HepG2 (cell line): ENCODE measurements at regions not wholly inside any gene's neighbourhood (a gene's known extent, or its start where the extent isn't known, plus 50 kb on each side); places are given as distances from the start of the nearest gene placed in this dataset.
A peak's percentile ranks its signal among the peaks of the same experiment; 100 is the strongest.

Experiments used
- ATAC-seq: fragments of 200-7000 bp; cut with Tn5 transposase; 3 replicates; pipeline ENCODE4 v1.9.1; 2020; ENCODE audit warnings: mild to moderate bottlenecking, moderate library complexity
- BruUV-seq: library from RNA; stranded (reverse); fragments of 400-500 nt; replicated peaks from 2 replicates; lab custom pipeline; 2021; lab: Mats Ljungman, UMichigan
- CTCF ChIA-PET: fragments of 300-600 bp; formaldehyde crosslinking; extraction: SDS; loops from one replicate; lab custom pipeline; 2021; ENCODE audit warnings: low total read pairs, inconsistent platforms, low intra/inter-chr PET ratio; lab: Yijun Ruan, JAX
- POLR2A ChIA-PET: fragments of 350-600 bp; sonication (Branson Sonifier 250); formaldehyde crosslinking; loops from one replicate; lab custom pipeline; 2020; ENCODE audit warnings: antibody characterized with exemption, inconsistent platforms; lab: Yijun Ruan, JAX
- DNase-seq: peaks from one replicate; pipeline ENCODE4 v3.0.0-alpha.2; 2015; ENCODE audit warnings: low spot score
- FAIRE-seq: peaks from 3 replicates; lab custom pipeline; 2011; peaks lifted over from hg19 to GRCh38; lab: Jason Lieb, UNC
- H2AFZ ChIP-seq: one replicate; pipeline ENCODE4 v1.6.1; 2011; ENCODE audit warnings: low read length, inconsistent platforms
- H3K27ac ChIP-seq: fragments of 300-600 bp; 3 replicates; pipeline ENCODE4 v1.8.0; 2011; ENCODE audit warnings: mixed run types, mild to moderate bottlenecking, mixed read lengths, low read length, inconsistent platforms; ENCODE audit not compliant: insufficient read depth; ENCODE audit errors: extremely low read length
- H3K27me3 ChIP-seq, 2 experiments: fragments of 200-600 bp in 1 of 2; 2 replicates in 1 of 2; 3 replicates in 1 of 2; pipeline versions ENCODE4 v1.6.0 to v1.8.0; 2011; ENCODE audit warnings: low read length in 2 of 2, mild to moderate bottlenecking in 2 of 2, moderate library complexity in 2 of 2, inconsistent platforms in 1 of 2; ENCODE audit not compliant: insufficient read depth in 2 of 2, control insufficient read depth in 1 of 2
- H3K36me3 ChIP-seq, 2 experiments: fragments of 200-600 bp in 1 of 2; replicated peaks in 1 of 2; 2 replicates in 1 of 2; 3 replicates in 1 of 2; pipeline versions ENCODE4 v1.5.1 to v1.8.0; 2011; ENCODE audit warnings: low read length in 2 of 2, inconsistent platforms in 1 of 2; ENCODE audit not compliant: insufficient read depth in 2 of 2, control insufficient read depth in 1 of 2
- H3K4me1 ChIP-seq: 2 replicates; pipeline ENCODE4 v1.5.1; 2012; ENCODE audit warnings: low read length, inconsistent platforms; ENCODE audit not compliant: insufficient read depth
- H3K4me2 ChIP-seq: 2 replicates; pipeline ENCODE4 v1.6.0; 2011; ENCODE audit warnings: low read depth, low read length, inconsistent platforms
- H3K4me3 ChIP-seq, 3 experiments: fragments of 200-600 bp in 1 of 3; sonication (generic), shearing (Covaris generic) in 1 of 3; replicated peaks in 1 of 3; 2 replicates each; pipeline ENCODE4 v1.5.1; 2011 to 2016; ENCODE audit warnings: low read length in 3 of 3, inconsistent platforms in 2 of 3, low read depth in 2 of 3, mild to moderate bottlenecking in 2 of 3, control low read depth in 1 of 3, mixed read lengths in 1 of 3; ENCODE audit not compliant: insufficient read depth in 1 of 3
- H3K79me2 ChIP-seq: one replicate; pipeline ENCODE4 v1.6.1; 2011; ENCODE audit warnings: low read length, inconsistent platforms; ENCODE audit not compliant: insufficient read depth
- H3K9ac ChIP-seq: 2 replicates; pipeline ENCODE4 v1.6.0; 2011; ENCODE audit warnings: mild to moderate bottlenecking, low read depth, low read length, inconsistent platforms; ENCODE audit not compliant: insufficient read depth
- H3K9me3 ChIP-seq: 2 replicates; pipeline ENCODE4 v1.5.1; 2012; ENCODE audit warnings: mild to moderate bottlenecking, low read length
- H4K20me1 ChIP-seq: 2 replicates; pipeline ENCODE4 v1.6.0; 2011; ENCODE audit warnings: inconsistent platforms, mild to moderate bottlenecking, low read length, moderate library complexity; ENCODE audit not compliant: insufficient read depth
- MYNN ChIP-seq: sonication (generic); formaldehyde crosslinking; IDR thresholded peaks from 2 replicates; pipeline ENCODE4 v1.4.0; 2020; ENCODE audit warnings: mild to moderate bottlenecking, low read depth, missing genetic modification reagents
- ZFP82 ChIP-seq: sonication (generic); formaldehyde crosslinking; IDR thresholded peaks from 2 replicates; pipeline ENCODE4 v1.5.1; 2020; ENCODE audit warnings: mild to moderate bottlenecking, missing genetic modification reagents, borderline replicate concordance
- ZNF253 ChIP-seq: sonication (generic); formaldehyde crosslinking; IDR thresholded peaks from 2 replicates; pipeline ENCODE4 v1.8.0; 2022; ENCODE audit warnings: mild to moderate bottlenecking, missing genetic modification reagents, borderline replicate concordance
- ZNF3 ChIP-seq: IDR thresholded peaks from 2 replicates; pipeline ENCODE4 v1.7.0; 2017; ENCODE audit warnings: inconsistent platforms
- ZNF33B ChIP-seq: sonication (generic); formaldehyde crosslinking; IDR thresholded peaks from 2 replicates; pipeline ENCODE4 v1.5.1; 2020; ENCODE audit warnings: mild to moderate bottlenecking, missing genetic modification reagents
- ZNF354B ChIP-seq: sonication (generic); formaldehyde crosslinking; IDR thresholded peaks from 2 replicates; pipeline ENCODE4 v1.8.0; 2022; ENCODE audit warnings: mild to moderate bottlenecking, missing genetic modification reagents
- WGBS: methylation state at CpG from one replicate; pipeline ENCODE4 v1.1.6; 2017; ENCODE audit warnings: low lambda C conversion rate; 5-methylcytosine and 5-hydroxymethylcytosine counted together
- in situ Hi-C: cut with HindIII; loops from 2 replicates; pipeline ENCODE4 v1.10.0; 2017; ENCODE audit warnings: low pct_unique_long_range_greater_than_20kb; ENCODE audit not compliant: extremely low pct_ligation_motif_present
- intact Hi-C: fragments of 100-400 bp; cut with micrococcal nuclease; formaldehyde crosslinking; loops from one replicate; pipeline ENCODE4 v1.10.0; 2022; ENCODE audit not compliant: unreplicated experiment
- TF ChIP-seq, protein P1 (sequence below), 2 experiments: sonication (generic) in 1 of 2; formaldehyde crosslinking in 1 of 2; IDR thresholded peaks; 2 replicates each; pipeline versions ENCODE4 v1.5.1 to v1.6.1; 2011 to 2020; ENCODE audit warnings: borderline replicate concordance in 1 of 2, low read depth in 1 of 2, low read length in 1 of 2, mild to moderate bottlenecking in 1 of 2, missing genetic modification reagents in 1 of 2, moderate library complexity in 1 of 2
- TF ChIP-seq, protein P2 (sequence below), 2 experiments: sonication (generic) in 1 of 2; formaldehyde crosslinking in 1 of 2; IDR thresholded peaks; 2 replicates each; pipeline versions ENCODE4 v1.4.0 to v1.6.1; 2018 to 2020; ENCODE audit warnings: missing genetic modification reagents in 2 of 2, borderline replicate concordance in 1 of 2, low read depth in 1 of 2, mild to moderate bottlenecking in 1 of 2, missing biosample characterization in 1 of 2
- TF ChIP-seq, protein P3 (sequence below): sonication (generic); formaldehyde crosslinking; IDR thresholded peaks from 2 replicates; pipeline ENCODE4 v1.4.0; 2020; ENCODE audit warnings: low read depth, mild to moderate bottlenecking, missing genetic modification reagents
- TF ChIP-seq, protein P4 (sequence below): sonication (generic); formaldehyde crosslinking; IDR thresholded peaks from 2 replicates; pipeline ENCODE4 v1.4.0; 2020; ENCODE audit warnings: missing genetic modification reagents

DNA sequence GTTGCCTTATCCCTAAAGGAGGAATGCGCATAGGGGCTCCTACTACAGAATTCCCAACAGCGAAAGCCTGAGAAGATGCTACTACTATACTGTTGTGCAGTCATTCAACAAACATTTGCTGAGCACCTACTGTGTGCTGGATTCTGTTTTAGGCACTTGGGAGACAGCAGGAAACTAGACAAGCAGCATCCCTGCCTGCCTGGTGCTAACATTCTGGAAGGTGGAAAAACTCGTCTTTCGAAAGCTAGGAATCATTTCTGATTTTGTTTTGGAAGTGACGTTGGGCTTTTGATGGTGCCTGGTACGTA, 131.5 kb upstream of the NCOR2 start:
- no peak overlapping the region for H2AFZ ChIP-seq
- intact Hi-C loops (no loop called here), in situ Hi-C loops (no loop called here)
- DNase-seq (no peak), ATAC-seq (no peak), FAIRE-seq (no peak)
- 0 out of 2 replicates have a peak, but pooled peaks have one; percentile 50 for TF ChIP-seq ZNF3 (CRISPR knock-in tag)
- TF ChIP-seq, protein P1, sequence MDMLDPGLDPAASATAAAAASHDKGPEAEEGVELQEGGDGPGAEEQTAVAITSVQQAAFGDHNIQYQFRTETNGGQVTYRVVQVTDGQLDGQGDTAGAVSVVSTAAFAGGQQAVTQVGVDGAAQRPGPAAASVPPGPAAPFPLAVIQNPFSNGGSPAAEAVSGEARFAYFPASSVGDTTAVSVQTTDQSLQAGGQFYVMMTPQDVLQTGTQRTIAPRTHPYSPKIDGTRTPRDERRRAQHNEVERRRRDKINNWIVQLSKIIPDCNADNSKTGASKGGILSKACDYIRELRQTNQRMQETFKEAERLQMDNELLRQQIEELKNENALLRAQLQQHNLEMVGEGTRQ (IDR thresholded peaks at IDR 0.05; ENCODE audit: low read depth, low read length): no peak
- TF ChIP-seq, protein P1 (CRISPR knock-in tag; IDR thresholded peaks at IDR 0.05; ENCODE audit: borderline replicate concordance): no peak
- H3K79me2 ChIP-seq: no peaks in the 10 kb centered on the region
- H3K27ac ChIP-seq: no peak overlapping the region
- H3K4me2 ChIP-seq: no peak overlapping the region
- no peaks in the 10 kb centered on the region for H4K20me1 ChIP-seq
- 66% methylated on average over 6 of the region's 6 CpGs for WGBS
- POLR2A ChIA-PET: no interaction called here
- no TSS peak for BruUV-seq
- peaks cover 10 to 62% of the 10 kb centered on the region in 2 experiments for H3K27me3 ChIP-seq
- no peaks in the 10 kb centered on the region for H3K9me3 ChIP-seq
- H3K36me3 ChIP-seq: no peaks in the 10 kb centered on the region
- no peak overlapping the region for H3K9ac ChIP-seq
- H3K4me3 ChIP-seq: no peak overlapping the region
- H3K4me1 ChIP-seq: peaks cover 17% of the 10 kb centered on the region
- CTCF ChIA-PET: no interaction called here

DNA sequence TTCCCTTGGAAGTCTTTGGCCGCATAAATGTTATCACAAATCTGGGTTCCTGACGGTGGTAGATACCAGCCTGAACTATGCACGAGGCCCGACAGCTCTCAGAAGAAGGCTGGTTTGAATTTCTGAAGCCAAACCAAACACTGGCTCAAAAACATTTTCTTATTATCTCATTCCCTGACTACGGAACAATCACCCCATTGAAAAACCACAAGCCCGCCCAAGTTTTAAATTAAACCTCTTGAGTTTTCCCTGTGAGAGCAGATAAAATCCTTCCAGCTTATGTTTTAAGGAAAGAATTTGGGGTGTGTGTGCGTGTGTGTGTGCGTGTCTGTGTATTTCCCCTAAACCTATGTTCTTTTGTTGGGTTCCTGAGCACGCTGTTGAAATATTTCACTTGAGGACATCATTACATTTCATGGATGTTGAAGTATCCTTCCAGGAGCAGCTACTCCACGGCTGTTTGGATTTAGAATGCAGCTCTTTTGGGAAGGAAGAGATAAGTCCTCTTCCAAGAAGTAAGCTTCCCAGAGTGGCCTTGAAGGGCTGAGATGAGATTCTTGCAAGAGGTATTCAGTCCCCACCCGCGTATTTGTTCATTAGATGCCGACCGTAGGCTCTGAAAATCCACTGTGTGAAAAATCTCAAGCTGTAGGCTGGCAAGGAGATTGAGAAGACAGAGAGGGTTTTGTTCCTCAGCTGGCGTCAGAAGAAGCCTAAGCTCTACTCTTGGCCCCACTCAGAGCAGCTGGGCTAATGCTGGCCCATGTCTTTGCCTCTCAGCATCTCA, 131.0 kb upstream of the NCOR2 start:
- ChIA-PET POLR2A (no interaction called here), CTCF (no interaction called here)
- 24% methylated on average over 15 of the region's 15 CpGs for WGBS
- intact Hi-C loops: no loop called here
- no TSS peak for BruUV-seq
- Histone ChIP-seq H3K27me3 (peaks cover 10 to 61% of the 10 kb centered on the region in 2 experiments), H4K20me1 (no peaks in the 10 kb centered on the region), H3K36me3 (no peaks in the 10 kb centered on the region), H3K79me2 (no peaks in the 10 kb centered on the region), H3K9me3 (no peaks in the 10 kb centered on the region), H3K27ac (no peak overlapping the region), H3K9ac (no peak overlapping the region), H3K4me3 (no peak overlapping the region), H3K4me2 (no peak overlapping the region), H2AFZ (no peak overlapping the region), H3K4me1 (peaks cover 11% of the 10 kb centered on the region)
- DNase-seq (no peak), FAIRE-seq (no peak), ATAC-seq (no peak)
- in situ Hi-C loops: no loop called here
- TF ChIP-seq ZNF253 (CRISPR knock-in tag): no peak
- no peak for TF ChIP-seq ZFP82 (CRISPR knock-in tag)
- TF ChIP-seq MYNN (CRISPR knock-in tag): no peak
- no peak for TF ChIP-seq ZNF3 (CRISPR knock-in tag)
- TF ChIP-seq, protein P2, sequence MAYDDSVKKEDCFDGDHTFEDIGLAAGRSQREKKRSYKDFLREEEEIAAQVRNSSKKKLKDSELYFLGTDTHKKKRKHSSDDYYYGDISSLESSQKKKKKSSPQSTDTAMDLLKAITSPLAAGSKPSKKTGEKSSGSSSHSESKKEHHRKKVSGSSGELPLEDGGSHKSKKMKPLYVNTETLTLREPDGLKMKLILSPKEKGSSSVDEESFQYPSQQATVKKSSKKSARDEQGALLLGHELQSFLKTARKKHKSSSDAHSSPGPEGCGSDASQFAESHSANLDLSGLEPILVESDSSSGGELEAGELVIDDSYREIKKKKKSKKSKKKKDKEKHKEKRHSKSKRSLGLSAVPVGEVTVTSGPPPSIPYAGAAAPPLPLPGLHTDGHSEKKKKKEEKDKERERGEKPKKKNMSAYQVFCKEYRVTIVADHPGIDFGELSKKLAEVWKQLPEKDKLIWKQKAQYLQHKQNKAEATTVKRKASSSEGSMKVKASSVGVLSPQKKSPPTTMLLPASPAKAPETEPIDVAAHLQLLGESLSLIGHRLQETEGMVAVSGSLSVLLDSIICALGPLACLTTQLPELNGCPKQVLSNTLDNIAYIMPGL (CRISPR knock-in tag; IDR thresholded peaks at IDR 0.05; ENCODE audit: borderline replicate concordance in 1 of 2, low read depth in 1 of 2): no peak
- TF ChIP-seq, protein P3, sequence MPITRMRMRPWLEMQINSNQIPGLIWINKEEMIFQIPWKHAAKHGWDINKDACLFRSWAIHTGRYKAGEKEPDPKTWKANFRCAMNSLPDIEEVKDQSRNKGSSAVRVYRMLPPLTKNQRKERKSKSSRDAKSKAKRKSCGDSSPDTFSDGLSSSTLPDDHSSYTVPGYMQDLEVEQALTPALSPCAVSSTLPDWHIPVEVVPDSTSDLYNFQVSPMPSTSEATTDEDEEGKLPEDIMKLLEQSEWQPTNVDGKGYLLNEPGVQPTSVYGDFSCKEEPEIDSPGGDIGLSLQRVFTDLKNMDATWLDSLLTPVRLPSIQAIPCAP (CRISPR knock-in tag): no peak
- no peak for TF ChIP-seq ZNF33B (CRISPR knock-in tag)
- TF ChIP-seq, protein P4, sequence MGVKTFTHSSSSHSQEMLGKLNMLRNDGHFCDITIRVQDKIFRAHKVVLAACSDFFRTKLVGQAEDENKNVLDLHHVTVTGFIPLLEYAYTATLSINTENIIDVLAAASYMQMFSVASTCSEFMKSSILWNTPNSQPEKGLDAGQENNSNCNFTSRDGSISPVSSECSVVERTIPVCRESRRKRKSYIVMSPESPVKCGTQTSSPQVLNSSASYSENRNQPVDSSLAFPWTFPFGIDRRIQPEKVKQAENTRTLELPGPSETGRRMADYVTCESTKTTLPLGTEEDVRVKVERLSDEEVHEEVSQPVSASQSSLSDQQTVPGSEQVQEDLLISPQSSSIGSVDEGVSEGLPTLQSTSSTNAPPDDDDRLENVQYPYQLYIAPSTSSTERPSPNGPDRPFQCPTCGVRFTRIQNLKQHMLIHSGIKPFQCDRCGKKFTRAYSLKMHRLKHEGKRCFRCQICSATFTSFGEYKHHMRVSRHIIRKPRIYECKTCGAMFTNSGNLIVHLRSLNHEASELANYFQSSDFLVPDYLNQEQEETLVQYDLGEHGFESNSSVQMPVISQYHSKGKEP (CRISPR knock-in tag): no peak
- no peak for TF ChIP-seq ZNF354B (CRISPR knock-in tag)
